DOHH2 (cell line): ENCODE measurements at regions not wholly inside any gene's neighbourhood (a gene's known extent, or its start where the extent isn't known, plus 50 kb on each side); places are given as distances from the start of the nearest gene placed in this dataset.

Experiments
- H3F3A ChIP-seq: fragments of 200-600 bp; sonication (generic), shearing (Covaris generic); 2 replicates; pipeline ENCODE4 v1.6.0; 2016; ENCODE audit warnings: antibody characterized with exemption, mild to moderate bottlenecking; ENCODE audit not compliant: control insufficient read depth, insufficient read depth
- H3K27ac ChIP-seq: fragments of 200-600 bp; sonication (generic); 2 replicates; pipeline ENCODE4 v1.5.1; 2014; ENCODE audit warnings: low read depth, mild to moderate bottlenecking, low read length, moderate library complexity
- H3K27me3 ChIP-seq: fragments of 200-600 bp; sonication (generic); 2 replicates; pipeline ENCODE4 v1.6.1; 2014; ENCODE audit warnings: mild to moderate bottlenecking, low read length, mixed read lengths; ENCODE audit not compliant: control insufficient read depth
- H3K36me3 ChIP-seq: fragments of 200-600 bp; sonication (generic); 2 replicates; pipeline ENCODE4 v1.6.1; 2014; ENCODE audit warnings: mild to moderate bottlenecking, low read length, moderate library complexity, mixed read lengths; ENCODE audit not compliant: control insufficient read depth
- H3K4me1 ChIP-seq: fragments of 200-600 bp; sonication (generic); 2 replicates; pipeline ENCODE4 v1.6.1; 2014; ENCODE audit warnings: mild to moderate bottlenecking, low read length, mixed read lengths; ENCODE audit not compliant: control insufficient read depth
- H3K4me2 ChIP-seq: fragments of 200-600 bp; sonication (generic); 2 replicates; pipeline ENCODE4 v1.6.0; 2014; ENCODE audit warnings: mild to moderate bottlenecking, low read length, moderate library complexity
- H3K4me3 ChIP-seq: fragments of 200-600 bp; sonication (generic); 2 replicates; pipeline ENCODE4 v1.5.1; 2014; ENCODE audit warnings: mild to moderate bottlenecking, low read length, mixed read lengths
- H3K79me2 ChIP-seq: fragments of 200-600 bp; sonication (generic); 2 replicates; pipeline ENCODE4 v1.6.1; 2014; ENCODE audit warnings: mild to moderate bottlenecking, low read length, mixed read lengths; ENCODE audit not compliant: control insufficient read depth
- H3K9me2 ChIP-seq: fragments of 200-600 bp; sonication (generic); replicated peaks from 2 replicates; pipeline ENCODE4 v1.6.1; 2014; ENCODE audit warnings: mild to moderate bottlenecking, low read length, mixed read lengths; ENCODE audit not compliant: control insufficient read depth
- H3K9me3 ChIP-seq: fragments of 200-600 bp; sonication (generic); 2 replicates; pipeline ENCODE4 v1.6.1; 2014; ENCODE audit warnings: antibody characterized with exemption, low read length, mixed read lengths; ENCODE audit not compliant: control insufficient read depth, insufficient read depth
- H4K20me1 ChIP-seq: fragments of 200-600 bp; sonication (generic); 2 replicates; pipeline ENCODE4 v1.6.0; 2014; ENCODE audit warnings: low read depth, mild to moderate bottlenecking, antibody characterized with exemption, low read length, moderate library complexity; ENCODE audit not compliant: control insufficient read depth, insufficient read depth
- EZH2phosphoT487 ChIP-seq: fragments of 200-600 bp; sonication (generic); IDR thresholded peaks from 2 replicates; pipeline ENCODE4 v1.6.1; 2017; ENCODE audit warnings: borderline replicate concordance, mild to moderate bottlenecking, antibody characterized with exemption, low read length, moderate library complexity, mixed read lengths
- TF ChIP-seq, protein P1 (sequence below): fragments of 200-600 bp; sonication (generic); IDR thresholded peaks from one replicate; pipeline ENCODE4 v1.5.1; 2014; ENCODE audit warnings: antibody characterized with exemption, mild to moderate bottlenecking, low read depth, low read length; ENCODE audit not compliant: poor library complexity, severe bottlenecking

DNA sequence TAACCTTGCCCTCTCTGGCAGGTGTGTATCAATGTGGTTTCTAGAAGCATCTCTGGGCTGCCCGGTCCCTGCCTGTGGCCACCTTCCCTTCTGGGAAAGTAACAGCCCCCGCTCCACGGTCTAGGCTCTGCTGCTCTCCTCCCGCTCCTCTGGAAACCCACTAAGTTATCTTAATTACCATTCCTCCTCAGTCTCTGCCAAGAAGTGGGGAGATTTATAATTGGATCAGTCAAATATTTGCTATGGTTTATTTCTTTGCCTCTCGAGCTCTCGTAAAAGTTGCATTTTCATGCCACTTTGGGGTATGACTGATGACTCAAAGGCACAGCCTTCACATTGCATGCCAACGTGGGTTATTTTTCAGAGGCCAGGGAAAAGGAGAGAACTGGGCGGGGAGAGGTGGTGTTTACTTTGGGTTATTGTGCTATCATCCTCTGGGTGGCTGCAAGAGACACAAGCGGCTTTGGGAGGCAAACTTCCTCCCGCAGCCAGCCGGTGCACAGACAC is 205.3 kb upstream of the WWC1 start:
- Histone ChIP-seq H3K4me1 (no peaks in the 10 kb centered on the region), H3K4me2 (no peak overlapping the region), H3K9me3 (no peaks in the 10 kb centered on the region), H3K36me3 (no peaks in the 10 kb centered on the region), H3K4me3 (no peak overlapping the region), H3K27me3 (no peaks in the 10 kb centered on the region), H3K79me2 (no peaks in the 10 kb centered on the region), H3K27ac (no peak overlapping the region), H4K20me1 (no peaks in the 10 kb centered on the region), H3K9me2 (no peaks in the 10 kb centered on the region), H3F3A (no peaks in the 10 kb centered on the region)
- TF ChIP-seq, protein P1, sequence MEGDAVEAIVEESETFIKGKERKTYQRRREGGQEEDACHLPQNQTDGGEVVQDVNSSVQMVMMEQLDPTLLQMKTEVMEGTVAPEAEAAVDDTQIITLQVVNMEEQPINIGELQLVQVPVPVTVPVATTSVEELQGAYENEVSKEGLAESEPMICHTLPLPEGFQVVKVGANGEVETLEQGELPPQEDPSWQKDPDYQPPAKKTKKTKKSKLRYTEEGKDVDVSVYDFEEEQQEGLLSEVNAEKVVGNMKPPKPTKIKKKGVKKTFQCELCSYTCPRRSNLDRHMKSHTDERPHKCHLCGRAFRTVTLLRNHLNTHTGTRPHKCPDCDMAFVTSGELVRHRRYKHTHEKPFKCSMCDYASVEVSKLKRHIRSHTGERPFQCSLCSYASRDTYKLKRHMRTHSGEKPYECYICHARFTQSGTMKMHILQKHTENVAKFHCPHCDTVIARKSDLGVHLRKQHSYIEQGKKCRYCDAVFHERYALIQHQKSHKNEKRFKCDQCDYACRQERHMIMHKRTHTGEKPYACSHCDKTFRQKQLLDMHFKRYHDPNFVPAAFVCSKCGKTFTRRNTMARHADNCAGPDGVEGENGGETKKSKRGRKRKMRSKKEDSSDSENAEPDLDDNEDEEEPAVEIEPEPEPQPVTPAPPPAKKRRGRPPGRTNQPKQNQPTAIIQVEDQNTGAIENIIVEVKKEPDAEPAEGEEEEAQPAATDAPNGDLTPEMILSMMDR = no peak
- TF ChIP-seq EZH2phosphoT487 = no peak

DNA sequence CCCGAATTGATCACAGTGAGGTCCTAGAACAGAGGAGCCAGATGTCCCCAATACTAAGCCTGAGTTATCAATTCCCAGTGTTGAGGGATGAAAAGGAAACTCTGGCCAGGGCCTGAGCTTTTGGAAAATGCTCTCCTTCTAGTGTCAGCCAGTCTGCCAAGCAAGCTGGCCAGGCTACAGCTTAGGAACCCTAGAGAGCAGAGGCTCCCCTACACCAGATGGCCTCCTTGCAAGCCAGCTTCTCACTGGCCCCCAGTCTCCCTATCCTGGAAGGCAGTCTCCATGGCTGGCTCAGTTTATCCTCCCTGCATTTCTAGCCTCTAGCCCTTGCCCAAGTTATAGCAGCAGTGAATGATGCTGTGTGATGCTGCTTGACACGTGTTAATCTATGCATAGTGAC is 204.7 kb upstream of the WWC1 start:
- no peaks in the 10 kb centered on the region for H3K79me2 ChIP-seq
- H3K27ac ChIP-seq = no peak overlapping the region
- H3K9me3 ChIP-seq = no peaks in the 10 kb centered on the region
- no peaks in the 10 kb centered on the region for H3K9me2 ChIP-seq
- H3K27me3 ChIP-seq = no peaks in the 10 kb centered on the region
- no peaks in the 10 kb centered on the region for H3K4me1 ChIP-seq
- H3K36me3 ChIP-seq = no peaks in the 10 kb centered on the region
- no peak for TF ChIP-seq EZH2phosphoT487
- TF ChIP-seq, protein P1 = no peak
- no peaks in the 10 kb centered on the region for H4K20me1 ChIP-seq
- no peaks in the 10 kb centered on the region for H3F3A ChIP-seq
- no peak overlapping the region for H3K4me3 ChIP-seq
- no peak overlapping the region for H3K4me2 ChIP-seq

DNA sequence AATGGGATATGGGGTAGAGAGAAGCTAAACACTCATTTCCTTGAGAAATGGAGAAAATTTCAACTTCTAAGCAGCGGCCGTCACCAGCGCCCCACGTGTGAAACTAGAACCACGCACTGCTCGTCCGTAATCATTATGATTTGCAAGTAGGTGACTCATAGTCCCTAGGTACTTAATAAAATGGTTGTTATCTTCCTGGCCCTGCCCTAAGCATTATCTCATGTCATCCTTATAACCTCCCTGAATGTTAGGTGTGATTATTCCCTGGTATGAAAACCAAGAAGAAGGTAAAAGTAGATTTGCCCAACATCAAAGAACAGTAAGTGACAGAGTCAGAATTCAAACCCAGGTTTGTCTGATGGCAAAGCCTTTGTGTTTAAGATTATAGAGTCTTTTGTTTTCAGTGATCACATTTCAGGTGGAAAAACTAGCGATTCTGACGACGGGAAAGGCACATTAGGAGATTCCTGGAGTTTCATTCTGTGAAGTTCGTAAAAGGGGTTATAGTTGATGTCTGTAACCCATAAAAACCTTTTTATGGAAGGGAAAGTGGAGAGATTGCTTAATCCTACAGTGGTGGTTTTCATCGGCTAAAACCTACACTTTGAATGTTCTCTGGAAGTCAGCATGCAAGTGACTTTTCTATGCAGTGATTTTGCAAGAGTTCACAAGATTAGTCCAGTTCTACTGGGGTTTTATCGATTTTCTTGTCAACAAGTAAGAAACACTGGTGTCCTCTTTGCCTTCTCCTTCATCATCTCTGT is 202.9 kb upstream of the WWC1 start:
- Histone ChIP-seq H3K4me1 (no peaks in the 10 kb centered on the region), H3K9me2 (no peaks in the 10 kb centered on the region), H3K9me3 (no peaks in the 10 kb centered on the region), H4K20me1 (no peaks in the 10 kb centered on the region), H3K79me2 (no peaks in the 10 kb centered on the region), H3K4me3 (no peak overlapping the region), H3K27me3 (no peaks in the 10 kb centered on the region), H3F3A (no peaks in the 10 kb centered on the region), H3K4me2 (no peak overlapping the region), H3K27ac (no peak overlapping the region), H3K36me3 (no peaks in the 10 kb centered on the region)
- TF ChIP-seq EZH2phosphoT487 = no peak
- TF ChIP-seq, protein P1 = no peak
